CD4-positive, alpha-beta T cell (primary cell): ENCODE measurements at regions not wholly inside any gene's neighbourhood (a gene's known extent, or its start where the extent isn't known, plus 50 kb on each side); places are given as distances from the start of the nearest gene placed in this dataset.

Experiments used
- ATAC-seq: fragments of 200-7000 bp; cut with Tn5 transposase; one replicate; pipeline ENCODE4 v1.10.0; 2022; ENCODE audit warnings: mild to moderate bottlenecking; ENCODE audit not compliant: poor library complexity
- CTCF ChIA-PET: fragments of 350-600 bp; sonication (Branson Sonifier 250); formaldehyde crosslinking; loops from one replicate; lab custom pipeline; 2021; ENCODE audit warnings: antibody characterized with exemption, inconsistent platforms; lab: Charles Lee
- POLR2A ChIA-PET: fragments of 350-600 bp; sonication (Branson Sonifier 250); formaldehyde crosslinking; loops from one replicate; lab custom pipeline; 2021; ENCODE audit warnings: antibody characterized with exemption, inconsistent platforms; lab: Charles Lee
- DNase-seq, 14 experiments: peaks; one replicate each; pipeline ENCODE4 v3.0.0-alpha.2; 2013 to 2020; ENCODE audit warnings: mixed read lengths in 2 of 14
- H3K27ac ChIP-seq, 2 donors: one replicate each; pipeline versions ENCODE4 v1.5.1 to v1.7.0; 2013; ENCODE audit warnings: low read length in 2 of 2, low read depth in 1 of 2, mild to moderate bottlenecking in 1 of 2
- H3K27me3 ChIP-seq, 2 experiments: 1 replicate in 1 of 2; 2 replicates in 1 of 2; pipeline versions ENCODE4 v1.6.1 to v1.7.0; 2013; ENCODE audit warnings: low read length in 2 of 2, control low read depth in 1 of 2, mild to moderate bottlenecking in 1 of 2, moderate library complexity in 1 of 2; ENCODE audit not compliant: insufficient read depth in 2 of 2, control insufficient read depth in 1 of 2
- H3K36me3 ChIP-seq: one replicate; pipeline ENCODE4 v1.6.1; 2013; ENCODE audit warnings: low read length, control low read depth; ENCODE audit not compliant: insufficient read depth
- H3K4me1 ChIP-seq: one replicate; pipeline ENCODE4 v1.6.1; 2013; ENCODE audit warnings: low read length, control low read depth; ENCODE audit not compliant: insufficient read depth
- H3K4me3 ChIP-seq: one replicate; pipeline ENCODE4 v1.5.1; 2013; ENCODE audit warnings: mild to moderate bottlenecking, low read length, moderate library complexity
- H3K9me3 ChIP-seq, 2 experiments: 1 replicate in 1 of 2; 2 replicates in 1 of 2; pipeline versions ENCODE4 v1.6.1 to v1.7.0; 2013; ENCODE audit warnings: low read length in 2 of 2, mild to moderate bottlenecking in 2 of 2, control low read depth in 1 of 2, moderate library complexity in 1 of 2; ENCODE audit not compliant: control insufficient read depth in 1 of 2, insufficient read depth in 1 of 2
- H3K27ac Mint-ChIP-seq: one replicate; pipeline ENCODE4 v1.8.0; 2020; ENCODE audit warnings: mixed read lengths
- H3K27me3 Mint-ChIP-seq: one replicate; pipeline ENCODE4 v1.8.0; 2021; ENCODE audit warnings: mixed read lengths
- H3K36me3 Mint-ChIP-seq: one replicate; pipeline ENCODE4 v1.8.0; 2021; ENCODE audit warnings: low read depth, mixed read lengths
- H3K4me1 Mint-ChIP-seq: one replicate; pipeline ENCODE4 v1.8.0; 2021; ENCODE audit warnings: low read depth, mixed read lengths
- H3K4me3 Mint-ChIP-seq: one replicate; pipeline ENCODE4 v1.8.0; 2020; ENCODE audit warnings: mild to moderate bottlenecking, mixed read lengths
- H3K9me3 Mint-ChIP-seq: one replicate; pipeline ENCODE4 v1.8.0; 2020; ENCODE audit warnings: mixed read lengths
- intact Hi-C, 2 experiments: fragments of 100-400 bp; cut with DNase I in 1 of 2; cut with micrococcal nuclease in 1 of 2; formaldehyde crosslinking; loops; one replicate each; pipeline versions ENCODE4 v1.15.1 to v1.9.0; 2023 to 2025; cut with DNase I, micrococcal nuclease
- TF ChIP-seq, protein P1 (sequence below): fragments of 200-600 bp; IDR thresholded peaks from one replicate; pipeline ENCODE4 v1.8.0; 2022; ENCODE audit warnings: antibody characterized with exemption, mild to moderate bottlenecking

DNA sequence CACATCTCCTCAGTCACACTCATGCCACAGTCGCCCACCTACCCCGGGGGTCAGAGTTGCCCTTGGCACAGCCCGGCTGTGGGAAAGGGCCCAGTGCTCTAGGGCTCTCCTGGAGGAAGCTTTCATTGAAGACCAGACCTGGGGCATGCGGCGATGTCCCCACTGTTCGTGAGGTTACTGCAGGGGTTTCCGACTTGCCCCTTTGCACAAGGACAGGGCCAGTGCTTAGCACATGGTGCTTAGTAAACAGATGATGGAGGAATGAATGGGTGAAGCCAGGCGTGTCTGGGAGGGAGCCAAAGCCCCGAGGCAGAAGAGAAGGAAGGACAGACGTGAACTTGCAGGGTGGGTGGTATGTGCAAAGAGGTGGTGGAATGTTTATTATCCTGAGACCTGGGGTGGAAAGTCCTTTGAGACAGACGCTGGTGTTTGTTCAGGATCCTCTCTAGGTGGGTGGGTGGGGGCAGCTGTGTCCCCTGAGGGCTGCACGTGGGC lies 205.9 kb upstream of the ARL4C start:
- intact Hi-C loops = no loop called here
- Mint-ChIP-seq H3K27ac (no peak overlapping the region), H3K9me3 (peaks cover 3% of the 10 kb centered on the region)

DNA sequence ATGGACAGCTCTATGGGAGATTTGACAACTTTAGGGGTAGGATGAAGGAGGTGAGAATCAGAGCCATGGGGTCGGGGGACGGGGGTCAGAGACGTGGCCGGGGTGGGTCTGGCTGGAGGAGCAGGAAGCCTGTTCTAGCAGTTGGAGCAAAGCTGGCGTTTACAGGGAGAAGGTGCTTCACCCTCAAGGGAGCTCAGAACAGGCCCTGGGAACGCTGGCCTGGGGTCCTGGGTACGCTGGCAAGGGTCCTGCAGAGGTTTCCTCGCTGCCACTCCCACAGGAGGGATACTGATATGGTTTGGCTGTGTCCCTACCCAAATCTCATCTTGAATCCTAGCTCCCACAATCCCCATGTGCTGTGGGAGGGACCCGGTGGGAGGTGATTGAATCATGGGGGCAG lies 205.0 kb upstream of the ARL4C start:
- peaks cover 6 to 11% of the 10 kb centered on the region in 2 experiments for H3K9me3 ChIP-seq
- Mint-ChIP-seq H3K4me3 (no peak overlapping the region), H3K4me1 (no peaks in the 10 kb centered on the region), H3K36me3 (peaks cover 5% of the 10 kb centered on the region), H3K27me3 (peaks cover 3% of the 10 kb centered on the region), H3K27ac (no peak overlapping the region), H3K9me3 (peaks cover 7% of the 10 kb centered on the region)
- ChIA-PET POLR2A (no interaction called here), CTCF (no interaction called here)
- no peak overlapping the region for H3K4me3 ChIP-seq
- H3K27me3 ChIP-seq = peaks cover 0 to 2% of the 10 kb centered on the region in 2 experiments
- H3K4me1 ChIP-seq = no peaks in the 10 kb centered on the region
- DNase-seq (no peak), ATAC-seq (no peak)
- TF ChIP-seq, protein P1, sequence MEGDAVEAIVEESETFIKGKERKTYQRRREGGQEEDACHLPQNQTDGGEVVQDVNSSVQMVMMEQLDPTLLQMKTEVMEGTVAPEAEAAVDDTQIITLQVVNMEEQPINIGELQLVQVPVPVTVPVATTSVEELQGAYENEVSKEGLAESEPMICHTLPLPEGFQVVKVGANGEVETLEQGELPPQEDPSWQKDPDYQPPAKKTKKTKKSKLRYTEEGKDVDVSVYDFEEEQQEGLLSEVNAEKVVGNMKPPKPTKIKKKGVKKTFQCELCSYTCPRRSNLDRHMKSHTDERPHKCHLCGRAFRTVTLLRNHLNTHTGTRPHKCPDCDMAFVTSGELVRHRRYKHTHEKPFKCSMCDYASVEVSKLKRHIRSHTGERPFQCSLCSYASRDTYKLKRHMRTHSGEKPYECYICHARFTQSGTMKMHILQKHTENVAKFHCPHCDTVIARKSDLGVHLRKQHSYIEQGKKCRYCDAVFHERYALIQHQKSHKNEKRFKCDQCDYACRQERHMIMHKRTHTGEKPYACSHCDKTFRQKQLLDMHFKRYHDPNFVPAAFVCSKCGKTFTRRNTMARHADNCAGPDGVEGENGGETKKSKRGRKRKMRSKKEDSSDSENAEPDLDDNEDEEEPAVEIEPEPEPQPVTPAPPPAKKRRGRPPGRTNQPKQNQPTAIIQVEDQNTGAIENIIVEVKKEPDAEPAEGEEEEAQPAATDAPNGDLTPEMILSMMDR = no peak
- intact Hi-C loops = no loop called here
- no peaks in the 10 kb centered on the region for H3K36me3 ChIP-seq
- H3K27ac ChIP-seq = no peak overlapping the region

More for the DNA sequence above, 205.9 kb upstream of the ARL4C start:
- no peak for ATAC-seq
- Histone ChIP-seq H3K9me3 (peaks cover 0 to 5% of the 10 kb centered on the region in 2 experiments), H3K36me3 (no peaks in the 10 kb centered on the region), H3K4me1 (no peaks in the 10 kb centered on the region), H3K27me3 (no peaks in the 10 kb centered on the region), H3K4me3 (no peak overlapping the region), H3K27ac (no peak overlapping the region)
- no peaks in the 10 kb centered on the region for H3K4me1 Mint-ChIP-seq
- H3K4me3 Mint-ChIP-seq = no peak overlapping the region
- TF ChIP-seq, protein P1 = no peak
- ChIA-PET POLR2A (no interaction called here), CTCF (no interaction called here)
- H3K36me3 Mint-ChIP-seq = peaks cover 2% of the 10 kb centered on the region
- DNase-seq = no peak
- H3K27me3 Mint-ChIP-seq = peaks cover 8% of the 10 kb centered on the region

DNA sequence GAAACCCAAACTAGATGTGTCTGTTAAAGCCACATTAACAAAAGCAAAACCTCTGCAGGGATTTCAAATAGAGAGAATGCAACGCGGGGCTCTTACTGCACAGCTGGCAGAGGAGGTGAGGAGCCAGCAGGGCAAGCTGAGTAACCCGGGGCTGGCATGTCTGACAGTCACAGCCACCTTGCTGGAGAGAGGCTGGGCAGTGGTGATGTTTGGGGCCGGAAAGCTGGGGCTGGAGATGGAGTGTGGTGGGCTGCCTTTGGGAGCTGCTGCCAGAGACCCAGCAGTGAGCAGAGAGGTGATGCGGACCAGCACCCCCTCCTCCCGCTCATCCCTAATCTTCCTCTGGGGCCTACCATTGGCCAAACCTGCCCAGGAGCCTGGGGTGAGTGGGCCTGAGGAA lies 204.5 kb upstream of the ARL4C start:
- H3K27me3 Mint-ChIP-seq = peaks cover 5% of the 10 kb centered on the region
- intact Hi-C loops = no loop called here
- no peaks in the 10 kb centered on the region for H3K4me1 Mint-ChIP-seq
- TF ChIP-seq, protein P1 = no peak
- H3K9me3 Mint-ChIP-seq = peaks cover 10% of the 10 kb centered on the region
- no peak overlapping the region for H3K27ac Mint-ChIP-seq
- no peaks in the 10 kb centered on the region for H3K36me3 ChIP-seq
- DNase-seq (no peak), ATAC-seq (no peak)
- H3K27me3 ChIP-seq = peaks cover 0 to 2% of the 10 kb centered on the region in 2 experiments
- no peak overlapping the region for H3K27ac ChIP-seq
- POLR2A ChIA-PET = no interaction called here
- H3K9me3 ChIP-seq = peaks cover 6 to 13% of the 10 kb centered on the region in 2 experiments
- no peak overlapping the region for H3K4me3 Mint-ChIP-seq
- peaks cover 5% of the 10 kb centered on the region for H3K36me3 Mint-ChIP-seq
- H3K4me1 ChIP-seq = no peaks in the 10 kb centered on the region
- CTCF ChIA-PET = no interaction called here
- H3K4me3 ChIP-seq = no peak overlapping the region
